Astrocyte (in vitro differentiated cells and primary cell): ENCODE measurements at regions not wholly inside any gene's neighbourhood (a gene's known extent, or its start where the extent isn't known, plus 50 kb on each side); places are given as distances from the start of the nearest gene placed in this dataset.

ENCODE experiments used
- DNase-seq: peaks from one replicate; pipeline ENCODE4 v3.0.0-alpha.2; 2010; ENCODE audit warnings: low read depth
- FAIRE-seq: peaks from 2 replicates; lab custom pipeline; 2011; peaks lifted over from hg19 to GRCh38; lab: Jason Lieb, UNC
- H2AFZ ChIP-seq: 2 replicates; pipeline ENCODE4 v1.6.0; 2012; ENCODE audit warnings: low read depth, low read length, inconsistent platforms
- H3K27ac ChIP-seq: 2 replicates; pipeline ENCODE4 v1.5.1; 2011; ENCODE audit warnings: low read depth, low read length, inconsistent platforms
- H3K27me3 ChIP-seq: 2 replicates; pipeline ENCODE4 v1.6.0; 2011; ENCODE audit warnings: low read length, inconsistent platforms; ENCODE audit not compliant: insufficient read depth
- H3K36me3 ChIP-seq: 2 replicates; pipeline ENCODE4 v1.5.1; 2011; ENCODE audit warnings: low read length, inconsistent platforms; ENCODE audit not compliant: insufficient read depth
- H3K4me1 ChIP-seq: 2 replicates; pipeline ENCODE4 v1.5.1; 2011; ENCODE audit warnings: low read length, inconsistent platforms; ENCODE audit not compliant: insufficient read depth
- H3K4me2 ChIP-seq: 2 replicates; pipeline ENCODE4 v1.6.0; 2012; ENCODE audit warnings: low read length, inconsistent platforms
- H3K4me3 ChIP-seq: 2 replicates; pipeline ENCODE4 v1.5.1; 2011; ENCODE audit warnings: low read depth, mild to moderate bottlenecking, low read length, inconsistent platforms; ENCODE audit not compliant: insufficient read depth
- H3K79me2 ChIP-seq: 2 replicates; pipeline ENCODE4 v1.6.0; 2012; ENCODE audit warnings: mild to moderate bottlenecking, low read length, inconsistent platforms; ENCODE audit not compliant: insufficient read depth
- H3K9ac ChIP-seq: 2 replicates; pipeline ENCODE4 v1.6.0; 2012; ENCODE audit warnings: mild to moderate bottlenecking, low read length, inconsistent platforms
- H3K9me3 ChIP-seq: 2 replicates; pipeline ENCODE4 v1.5.1; 2012; ENCODE audit warnings: low read depth, mild to moderate bottlenecking, low read length, inconsistent platforms; ENCODE audit not compliant: insufficient read depth
- H4K20me1 ChIP-seq: 2 replicates; pipeline ENCODE4 v1.6.0; 2012; ENCODE audit warnings: low read length, inconsistent platforms; ENCODE audit not compliant: insufficient read depth
- H3K27ac Mint-ChIP-seq: one replicate; pipeline ENCODE4 v1.8.0; 2021; ENCODE audit warnings: mild to moderate bottlenecking, mixed read lengths; ENCODE audit not compliant: unreplicated experiment
- H3K27me3 Mint-ChIP-seq: one replicate; pipeline ENCODE4 v1.8.0; 2021; ENCODE audit warnings: low read depth, mixed read lengths; ENCODE audit not compliant: unreplicated experiment
- H3K36me3 Mint-ChIP-seq: one replicate; pipeline ENCODE4 v1.8.0; 2021; ENCODE audit warnings: low read depth, mixed read lengths; ENCODE audit not compliant: unreplicated experiment
- H3K4me1 Mint-ChIP-seq: one replicate; pipeline ENCODE4 v1.8.0; 2021; ENCODE audit warnings: low read depth, mixed read lengths; ENCODE audit not compliant: unreplicated experiment
- H3K4me3 Mint-ChIP-seq: one replicate; pipeline ENCODE4 v1.8.0; 2021; ENCODE audit warnings: mild to moderate bottlenecking, moderate library complexity, mixed read lengths; ENCODE audit not compliant: unreplicated experiment
- H3K9me3 Mint-ChIP-seq: one replicate; pipeline ENCODE4 v1.8.0; 2021; ENCODE audit warnings: mild to moderate bottlenecking, mixed read lengths; ENCODE audit not compliant: unreplicated experiment
- CTCF ChIP-seq: IDR thresholded peaks from 2 replicates; pipeline ENCODE4 v1.5.1; 2011; ENCODE audit warnings: low read depth, mild to moderate bottlenecking, inconsistent platforms, low read length, moderate library complexity; ENCODE audit not compliant: insufficient read depth
- EZH2 ChIP-seq: IDR thresholded peaks from 2 replicates; pipeline ENCODE4 v1.6.1; 2012; ENCODE audit warnings: mild to moderate bottlenecking, low read length, inconsistent platforms; ENCODE audit not compliant: insufficient read depth

- Histone ChIP-seq H3K36me3 (no peaks in the 10 kb centered on the region), H4K20me1 (no peaks in the 10 kb centered on the region), H3K27me3 (no peaks in the 10 kb centered on the region), H3K27ac (no peak overlapping the region), H3K9me3 (no peaks in the 10 kb centered on the region), H3K9ac (no peak overlapping the region), H3K4me3 (no peak overlapping the region), H3K4me1 (no peaks in the 10 kb centered on the region), H3K79me2 (no peaks in the 10 kb centered on the region), H2AFZ (no peak overlapping the region), H3K4me2 (no peak overlapping the region)
- no peak overlapping the region for H3K4me3 Mint-ChIP-seq
- H3K36me3 Mint-ChIP-seq: no peaks in the 10 kb centered on the region
- H3K4me1 Mint-ChIP-seq: peaks cover 7% of the 10 kb centered on the region
- H3K9me3 Mint-ChIP-seq: no peaks in the 10 kb centered on the region
- no peaks in the 10 kb centered on the region for H3K27me3 Mint-ChIP-seq
- DNase-seq (no peak), FAIRE-seq (no peak)
- no peak overlapping the region for H3K27ac Mint-ChIP-seq
- no peak for TF ChIP-seq EZH2
- no peak for TF ChIP-seq CTCF
Observed at GRCh38 chr1:197989058-197989457, 71.9 kb downstream of the LHX9 start.

- Mint-ChIP-seq H3K9me3 (no peaks in the 10 kb centered on the region), H3K4me1 (no peaks in the 10 kb centered on the region), H3K27me3 (no peaks in the 10 kb centered on the region), H3K27ac (no peak overlapping the region), H3K36me3 (no peaks in the 10 kb centered on the region), H3K4me3 (no peak overlapping the region)
- Histone ChIP-seq H3K9me3 (no peaks in the 10 kb centered on the region), H3K4me1 (no peaks in the 10 kb centered on the region), H3K36me3 (no peaks in the 10 kb centered on the region), H3K27ac (no peak overlapping the region), H2AFZ (no peak overlapping the region), H3K27me3 (no peaks in the 10 kb centered on the region), H3K9ac (no peak overlapping the region), H3K79me2 (no peaks in the 10 kb centered on the region), H3K4me2 (no peak overlapping the region), H3K4me3 (no peak overlapping the region), H4K20me1 (no peaks in the 10 kb centered on the region)
- DNase-seq (no peak), FAIRE-seq (no peak)
- TF ChIP-seq EZH2: no peak
- no peak for TF ChIP-seq CTCF
Observed at GRCh38 chr1:197991594-197991993, 74.4 kb downstream of the LHX9 start.

GRCh38 chr1:197994907-197995407, 77.8 kb downstream of the LHX9 start:
- H3K36me3 ChIP-seq: no peaks in the 10 kb centered on the region
- no peak for TF ChIP-seq CTCF
- H3K27ac Mint-ChIP-seq: no peak overlapping the region
- H3K4me3 Mint-ChIP-seq: no peak overlapping the region
- DNase-seq: no peak
- no peaks in the 10 kb centered on the region for H3K9me3 ChIP-seq
- H3K4me1 ChIP-seq: no peaks in the 10 kb centered on the region
- no peaks in the 10 kb centered on the region for H3K79me2 ChIP-seq
- no peak overlapping the region for H3K4me2 ChIP-seq
- no peaks in the 10 kb centered on the region for H3K27me3 ChIP-seq
- no peaks in the 10 kb centered on the region for H3K4me1 Mint-ChIP-seq
- H3K27me3 Mint-ChIP-seq: no peaks in the 10 kb centered on the region
- no peak overlapping the region for H3K4me3 ChIP-seq
- no peak overlapping the region for H3K9ac ChIP-seq
- no peaks in the 10 kb centered on the region for H3K9me3 Mint-ChIP-seq
- H2AFZ ChIP-seq: no peak overlapping the region
- H4K20me1 ChIP-seq: no peaks in the 10 kb centered on the region
- no peak for FAIRE-seq
- no peaks in the 10 kb centered on the region for H3K36me3 Mint-ChIP-seq
- no peak overlapping the region for H3K27ac ChIP-seq
